Esophagus muscularis mucosa (tissue), 4 donors: ENCODE measurements at regions not wholly inside any gene's neighbourhood (a gene's known extent, or its start where the extent isn't known, plus 50 kb on each side); places are given as distances from the start of the nearest gene placed in this dataset.

Source experiments
- DNase-seq: peaks from one replicate; pipeline ENCODE4 v3.0.0-alpha.2; 2017; ENCODE audit errors: extremely low spot score
- H3K27ac ChIP-seq, 4 donors: fragments of 200-600 bp; sonication (generic); replicated peaks in 1 of 4; 1 replicate in 3 of 4; 2 replicates in 1 of 4; pipeline ENCODE4 v1.5.1; 2016 to 2019; ENCODE audit warnings: mild to moderate bottlenecking in 1 of 4
- H3K27me3 ChIP-seq, 4 donors: fragments of 200-600 bp; sonication (generic); one replicate each; pipeline versions ENCODE4 v1.5.1 to v1.6.0; 2016 to 2019
- H3K36me3 ChIP-seq, 4 donors: fragments of 200-600 bp; sonication (generic); one replicate each; pipeline ENCODE4 v1.5.1; 2016 to 2019
- H3K4me1 ChIP-seq, 4 donors: fragments of 200-600 bp; sonication (generic); one replicate each; pipeline ENCODE4 v1.5.1; 2016 to 2019
- H3K4me3 ChIP-seq, 4 donors: fragments of 200-600 bp; sonication (generic); 1 replicate in 2 of 4; 2 replicates in 2 of 4; pipeline ENCODE4 v1.5.1; 2016 to 2019; ENCODE audit warnings: mild to moderate bottlenecking in 4 of 4, moderate library complexity in 1 of 4
- H3K9me3 ChIP-seq, 4 donors: fragments of 200-600 bp; sonication (generic); 1 replicate in 3 of 4; 2 replicates in 1 of 4; pipeline ENCODE4 v1.5.1; 2016 to 2019
- EP300 ChIP-seq: sonication (generic); formaldehyde crosslinking; IDR thresholded peaks from one replicate; pipeline ENCODE4 v1.6.1; 2017; ENCODE audit warnings: antibody characterized with exemption
- POLR2A ChIP-seq: fragments of 450-650 bp; IDR thresholded peaks from one replicate; pipeline ENCODE4 v1.6.1; 2017; ENCODE audit warnings: antibody characterized with exemption, moderate library complexity, mild to moderate bottlenecking, low read depth
- POLR2AphosphoS5 ChIP-seq, 2 donors: sonication (generic); formaldehyde crosslinking; IDR thresholded peaks; one replicate each; pipeline ENCODE4 v1.6.1; 2017; ENCODE audit warnings: antibody characterized with exemption in 2 of 2
- WGBS: methylation state at CpG from one replicate; pipeline ENCODE4 v1.1.5; 2018; 5-methylcytosine and 5-hydroxymethylcytosine counted together
- intact Hi-C: fragments of 100-400 bp; cut with DNase I; formaldehyde crosslinking; loops from one replicate; pipeline ENCODE4 v1.15.1; 2023
- TF ChIP-seq, protein P1 (sequence below), 3 experiments: fragments of 200-600 bp in 2 of 3; fragments of 450-650 bp in 1 of 3; sonication (generic) in 2 of 3; IDR thresholded peaks; one replicate each; pipeline ENCODE4 v1.5.1; 2017 to 2019; ENCODE audit warnings: antibody characterized with exemption in 3 of 3, mild to moderate bottlenecking in 2 of 3, moderate library complexity in 1 of 3

DNA sequence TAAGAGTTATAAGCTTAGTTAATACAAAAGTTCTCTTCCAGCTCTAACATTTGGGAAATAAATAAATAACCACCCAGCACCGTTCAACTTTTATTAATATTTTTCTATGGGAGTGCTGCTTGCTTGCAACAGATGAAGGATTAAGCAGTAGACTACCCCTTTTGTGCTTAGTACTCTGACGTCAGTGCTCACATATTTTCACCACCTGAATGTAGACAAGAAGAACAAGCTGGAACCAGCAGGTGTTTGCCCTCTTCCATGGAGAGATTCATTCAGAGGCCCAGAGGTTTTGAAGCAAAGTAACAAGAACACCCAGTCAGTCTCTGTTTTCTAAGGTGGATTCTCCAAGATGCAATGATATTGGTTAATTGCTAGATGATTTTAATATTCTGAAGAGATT is 307.1 kb upstream of the PIK3C3 start:
- Histone ChIP-seq H3K4me3 (no peak overlapping the region), H3K4me1 (no peaks in the 10 kb centered on the region), H3K36me3 (no peaks in the 10 kb centered on the region), H3K9me3 (no peaks in the 10 kb centered on the region), H3K27ac (no peak overlapping the region), H3K27me3 (no peaks in the 10 kb centered on the region)
- DNase-seq = no peak
- TF ChIP-seq EP300 (no peak), POLR2A (no peak), POLR2AphosphoS5 (IDR thresholded peaks at IDR 0.05) (no peak)
- TF ChIP-seq, protein P1, sequence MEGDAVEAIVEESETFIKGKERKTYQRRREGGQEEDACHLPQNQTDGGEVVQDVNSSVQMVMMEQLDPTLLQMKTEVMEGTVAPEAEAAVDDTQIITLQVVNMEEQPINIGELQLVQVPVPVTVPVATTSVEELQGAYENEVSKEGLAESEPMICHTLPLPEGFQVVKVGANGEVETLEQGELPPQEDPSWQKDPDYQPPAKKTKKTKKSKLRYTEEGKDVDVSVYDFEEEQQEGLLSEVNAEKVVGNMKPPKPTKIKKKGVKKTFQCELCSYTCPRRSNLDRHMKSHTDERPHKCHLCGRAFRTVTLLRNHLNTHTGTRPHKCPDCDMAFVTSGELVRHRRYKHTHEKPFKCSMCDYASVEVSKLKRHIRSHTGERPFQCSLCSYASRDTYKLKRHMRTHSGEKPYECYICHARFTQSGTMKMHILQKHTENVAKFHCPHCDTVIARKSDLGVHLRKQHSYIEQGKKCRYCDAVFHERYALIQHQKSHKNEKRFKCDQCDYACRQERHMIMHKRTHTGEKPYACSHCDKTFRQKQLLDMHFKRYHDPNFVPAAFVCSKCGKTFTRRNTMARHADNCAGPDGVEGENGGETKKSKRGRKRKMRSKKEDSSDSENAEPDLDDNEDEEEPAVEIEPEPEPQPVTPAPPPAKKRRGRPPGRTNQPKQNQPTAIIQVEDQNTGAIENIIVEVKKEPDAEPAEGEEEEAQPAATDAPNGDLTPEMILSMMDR (IDR thresholded peaks at IDR 0.05) = no peak
- intact Hi-C loops = no loop called here
- WGBS = 74% methylated on average over 2 of the region's 2 CpGs

DNA sequence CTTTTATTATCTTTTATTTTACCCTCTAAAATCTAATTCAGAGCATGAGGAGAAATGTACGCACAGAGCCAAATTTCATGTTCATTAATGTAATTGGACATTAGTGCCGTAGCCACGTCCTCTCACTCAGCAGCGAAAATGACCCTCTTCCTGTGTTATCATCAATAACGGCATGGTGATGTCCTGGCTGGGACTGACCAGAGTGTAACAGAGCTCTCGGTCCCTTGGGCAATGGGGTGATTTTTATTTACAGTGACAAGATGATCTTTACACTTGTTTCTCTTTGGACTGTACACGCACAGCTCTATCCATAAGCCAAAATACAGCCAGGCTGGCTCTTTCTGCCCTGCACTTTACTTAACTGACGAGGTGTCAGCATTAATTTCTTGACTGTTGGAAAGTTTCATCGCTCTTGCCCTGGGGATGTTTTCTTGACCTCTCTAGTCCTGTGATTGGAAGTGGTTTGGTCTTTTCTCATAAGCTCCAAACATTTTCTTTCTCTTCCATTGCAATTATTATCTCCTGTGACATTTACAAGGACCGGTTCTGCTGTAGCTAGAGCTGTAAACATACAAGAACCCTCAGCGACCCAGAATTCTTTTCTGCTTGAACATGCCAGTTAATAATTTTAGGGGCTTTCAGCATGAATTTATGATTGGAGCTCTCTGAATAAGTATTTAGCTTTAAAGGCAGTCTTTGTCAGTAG is 308.0 kb upstream of the PIK3C3 start:
- H3K9me3 ChIP-seq = no peaks in the 10 kb centered on the region
- WGBS = 53% methylated on average over 11 of the region's 11 CpGs
- no peaks in the 10 kb centered on the region for H3K36me3 ChIP-seq
- intact Hi-C loops = no loop called here
- H3K27ac ChIP-seq = no peak overlapping the region
- TF ChIP-seq POLR2AphosphoS5 (IDR thresholded peaks at IDR 0.05) (no peak), POLR2A (no peak), EP300 (no peak)
- TF ChIP-seq, protein P1 (IDR thresholded peaks at IDR 0.05) = no peak
- H3K27me3 ChIP-seq = no peaks in the 10 kb centered on the region
- no peaks in the 10 kb centered on the region for H3K4me1 ChIP-seq
- H3K4me3 ChIP-seq = no peak overlapping the region
- no peak for DNase-seq

DNA sequence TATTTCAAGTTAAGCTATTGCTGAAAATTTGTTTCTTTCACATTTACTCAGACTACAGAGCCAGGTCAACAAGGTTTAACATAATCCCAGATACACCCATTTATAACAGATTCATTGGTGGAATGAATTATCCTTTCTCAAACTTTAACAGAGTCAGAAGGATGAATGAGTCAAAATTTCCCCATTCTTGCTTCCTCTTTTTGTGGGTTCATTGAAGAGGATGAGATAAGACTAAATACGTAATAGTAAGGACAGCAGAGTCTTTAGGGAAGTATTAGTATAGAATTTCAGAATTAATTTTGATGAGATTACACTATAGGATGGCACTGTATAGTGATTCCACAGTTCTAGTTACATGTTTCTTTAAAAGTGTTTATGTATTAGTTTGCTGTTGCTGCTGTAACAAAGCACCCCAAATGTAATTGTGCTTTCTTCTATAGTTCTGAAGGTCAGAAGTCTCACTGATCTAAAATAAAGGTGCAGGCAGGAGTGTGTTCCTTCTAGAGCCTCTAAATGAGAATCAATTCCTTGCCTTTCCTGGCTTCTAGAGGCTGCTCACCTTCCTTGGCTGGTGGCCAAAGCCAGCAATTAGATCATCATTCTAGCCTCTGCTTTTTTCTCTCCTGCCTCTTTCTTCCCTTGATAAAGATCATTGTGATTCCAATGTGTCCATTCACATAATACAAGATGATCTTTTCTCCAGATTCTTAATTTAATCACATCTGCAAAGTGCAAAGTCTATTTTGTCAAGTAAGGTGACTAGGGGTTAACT is 309.3 kb upstream of the PIK3C3 start:
- 76% methylated on average over 1 of the region's 1 CpG for WGBS
- no peaks in the 10 kb centered on the region for H3K27me3 ChIP-seq
- no peaks in the 10 kb centered on the region for H3K9me3 ChIP-seq
- TF ChIP-seq EP300 (no peak), POLR2A (no peak), POLR2AphosphoS5 (IDR thresholded peaks at IDR 0.05) (no peak)
- TF ChIP-seq, protein P1 (IDR thresholded peaks at IDR 0.05) = no peak
- no peak overlapping the region for H3K27ac ChIP-seq
- no peaks in the 10 kb centered on the region for H3K36me3 ChIP-seq
- DNase-seq = no peak
- no peak overlapping the region for H3K4me3 ChIP-seq
- intact Hi-C loops = no loop called here
- no peaks in the 10 kb centered on the region for H3K4me1 ChIP-seq

DNA sequence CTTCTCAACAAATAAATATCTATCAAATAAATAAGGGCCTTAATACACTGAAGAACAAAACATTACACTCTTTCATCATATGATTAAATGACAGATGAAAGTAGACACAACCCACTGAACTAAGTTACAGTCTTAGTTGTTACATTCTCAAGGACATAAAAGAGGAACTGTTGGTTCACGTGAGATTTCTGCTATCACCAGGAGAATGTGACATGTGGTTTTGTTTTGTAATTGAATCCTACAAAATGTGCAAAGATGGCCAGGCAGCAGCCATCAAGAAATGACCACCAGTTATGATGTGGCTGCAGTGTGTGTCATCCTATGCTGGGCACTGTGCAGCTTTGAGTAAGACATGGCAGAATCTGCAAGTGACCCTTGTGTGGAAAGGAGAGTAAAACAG is 310.6 kb upstream of the PIK3C3 start:
- Histone ChIP-seq H3K4me1 (no peaks in the 10 kb centered on the region), H3K9me3 (no peaks in the 10 kb centered on the region), H3K4me3 (no peak overlapping the region), H3K27ac (no peak overlapping the region), H3K27me3 (no peaks in the 10 kb centered on the region), H3K36me3 (no peaks in the 10 kb centered on the region)
- TF ChIP-seq POLR2AphosphoS5 (IDR thresholded peaks at IDR 0.05) (no peak), EP300 (no peak), POLR2A (no peak)
- TF ChIP-seq, protein P1 (IDR thresholded peaks at IDR 0.05) = no peak
- WGBS = 69% methylated on average over 1 of the region's 1 CpG
- DNase-seq = no peak
- intact Hi-C loops = no loop called here
